ENCODE measurements at regions not wholly inside any gene's neighbourhood (a gene's known extent, or its start where the extent isn't known, plus 50 kb on each side); places are given as distances from the start of the nearest gene placed in this dataset.

- no peak for DNase-seq
These were observed 90.5 kb upstream of the ZNF469 start for GRCh38 chr16:88292007-88292970.

- DNase-seq = no peak
These were observed 89.7 kb upstream of the ZNF469 start for GRCh38 chr16:88293097-88293496.

DNA sequence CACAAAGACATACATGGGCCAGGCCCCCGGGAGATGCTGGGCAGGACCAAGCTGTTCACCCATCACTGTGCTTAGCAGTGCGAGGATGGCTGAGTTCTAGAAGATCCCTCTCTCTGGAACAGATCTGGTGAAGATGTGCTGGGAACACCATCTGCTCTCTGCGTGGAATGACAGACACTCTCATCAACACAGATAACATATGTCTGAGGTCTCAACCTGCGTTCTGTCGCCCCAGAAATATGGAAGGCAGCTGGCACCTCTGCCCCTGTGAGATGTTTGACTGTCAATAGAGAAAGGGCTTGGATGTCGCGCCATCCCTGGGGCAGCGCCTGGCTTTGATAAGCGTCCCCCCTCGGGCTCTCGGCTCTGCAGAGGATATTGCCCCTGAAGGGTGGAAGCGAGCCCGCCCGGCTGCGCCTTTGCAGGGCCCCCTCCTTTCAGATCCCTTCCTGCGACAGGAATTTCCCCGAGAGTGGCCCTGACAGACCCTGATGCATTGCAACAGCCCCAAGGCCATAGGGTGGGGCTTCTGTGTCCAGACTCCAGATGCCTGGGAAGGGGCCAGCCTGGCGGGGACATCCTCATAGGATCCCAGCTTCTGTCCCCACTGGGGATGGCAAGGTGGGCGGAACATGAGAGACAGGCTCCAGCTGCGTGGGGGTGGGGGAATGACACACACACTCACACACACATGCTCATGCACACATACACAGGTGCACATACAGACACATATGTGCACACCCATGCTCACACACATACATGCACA lies 86.9 kb upstream of the ZNF469 start:
- no peak for DNase-seq

DNA sequence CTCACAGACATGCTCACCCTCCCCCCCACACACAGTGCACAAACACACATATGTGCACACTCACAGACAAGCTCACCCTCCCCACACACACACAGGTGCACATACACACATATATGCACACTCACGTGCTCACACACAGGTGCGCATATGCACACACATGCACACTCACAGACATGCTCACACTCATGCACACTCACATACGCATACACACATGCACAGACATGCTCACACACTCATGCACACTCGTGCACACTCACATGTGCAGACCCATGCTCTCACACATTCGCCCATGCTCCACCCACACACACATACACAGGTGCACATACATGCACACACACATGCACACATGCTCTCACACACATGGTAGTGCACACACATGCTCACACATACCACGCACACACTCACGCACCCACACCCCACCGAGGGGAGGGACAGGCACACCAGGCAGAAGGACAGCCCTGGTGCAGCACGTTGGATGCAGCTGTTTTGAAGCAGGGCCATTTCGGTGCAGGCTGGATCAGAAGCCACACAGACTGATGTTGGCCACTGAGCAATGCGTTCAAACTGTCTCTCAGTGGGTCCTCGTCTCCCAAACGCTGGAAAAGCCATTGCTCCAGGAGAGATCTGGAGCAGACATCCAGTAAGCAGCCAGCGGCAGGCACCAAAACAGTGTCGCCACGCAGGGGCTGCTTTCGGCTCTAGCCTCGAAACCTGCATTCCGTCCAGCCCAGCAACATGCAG lies 86.2 kb upstream of the ZNF469 start:
- no peak for DNase-seq

- DNase-seq = no peak
These were observed 85.5 kb upstream of the ZNF469 start for GRCh38 chr16:88297178-88297720.

GRCh38 chr16:88298181-88298832 lies 84.5 kb upstream of the ZNF469 start:
- DNase-seq = no peak

DNA sequence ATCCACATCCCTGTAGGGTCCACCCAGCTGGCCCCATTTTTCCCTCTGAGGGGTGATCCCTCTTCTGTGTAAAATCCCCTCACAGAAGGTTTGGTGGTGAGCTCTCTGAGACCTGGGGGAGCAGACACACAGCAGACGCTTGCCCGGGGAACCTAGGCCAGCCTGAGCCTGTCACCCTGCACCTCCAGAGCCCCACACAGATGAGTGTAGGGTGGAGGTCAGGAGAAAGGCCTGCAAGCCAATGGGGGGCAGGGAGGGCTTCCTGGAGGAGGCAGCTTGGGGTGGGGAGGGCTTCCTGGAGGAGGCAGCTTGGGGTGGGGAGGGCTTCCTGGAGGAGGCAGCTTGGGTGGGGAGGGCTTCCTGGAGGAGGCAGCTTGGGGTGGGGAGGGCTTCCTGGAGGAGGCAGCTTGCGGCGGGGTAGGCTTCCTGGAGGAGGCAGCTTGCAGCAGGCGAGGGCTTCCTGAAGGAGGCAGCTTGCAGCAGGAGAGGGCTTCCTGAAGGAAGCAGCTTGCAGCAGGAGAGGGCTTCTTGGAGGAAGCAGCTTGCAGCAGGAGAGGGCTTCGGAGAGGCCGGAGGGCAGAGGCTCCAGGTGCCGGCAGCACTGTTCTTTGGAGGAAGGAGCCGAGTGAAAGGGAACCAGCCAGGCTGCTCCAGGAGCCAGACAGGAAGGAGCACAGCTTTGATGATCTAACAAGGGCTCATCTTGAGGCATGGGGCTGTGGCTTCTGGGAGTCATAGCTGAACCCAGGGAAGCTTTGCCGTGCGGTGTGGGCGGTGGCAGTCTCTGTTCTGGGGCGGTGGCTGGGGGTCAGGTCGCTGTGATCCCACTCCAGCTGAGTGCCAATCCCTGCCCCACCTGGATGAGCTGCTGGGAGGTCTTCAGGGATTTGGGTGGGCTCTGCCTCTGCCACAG lies 83.7 kb upstream of the ZNF469 start:
- no peak for DNase-seq

DNA sequence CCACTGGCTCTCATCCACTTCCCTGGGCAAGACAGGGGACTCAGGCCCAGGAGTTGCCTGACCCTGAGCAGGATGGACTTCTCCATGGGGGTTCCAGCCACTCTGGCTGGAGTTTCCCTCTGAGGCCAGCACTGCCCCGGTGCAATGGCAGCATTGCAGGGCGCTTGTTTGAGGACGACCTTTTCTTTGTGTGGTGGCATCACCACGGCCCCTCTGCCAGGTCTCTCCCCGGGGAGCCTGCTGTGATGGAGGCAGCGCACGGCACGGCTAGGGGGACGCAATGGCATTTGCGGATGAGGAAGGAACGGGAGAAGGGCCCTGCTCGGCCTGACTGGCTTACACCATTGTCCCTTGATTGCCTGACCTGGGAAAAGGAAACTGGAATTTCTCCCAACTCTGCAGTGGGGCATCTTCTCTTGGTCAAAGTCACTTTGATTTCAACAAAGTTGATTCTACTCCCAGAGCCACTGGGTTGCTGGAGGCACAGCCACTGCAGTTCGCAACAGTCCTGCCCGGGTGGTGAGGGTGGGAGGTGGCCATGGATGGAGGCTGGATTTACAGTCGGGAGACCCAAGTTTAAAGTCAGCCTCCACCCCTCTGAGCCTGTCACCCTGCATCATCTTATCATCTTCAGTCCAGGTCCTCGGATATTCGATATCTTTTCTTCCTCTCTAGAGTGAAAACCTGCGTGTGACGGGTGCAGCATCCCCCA lies 82.9 kb upstream of the ZNF469 start:
- DNase-seq = no peak

- no peak for DNase-seq
These were observed 82.3 kb upstream of the ZNF469 start for GRCh38 chr16:88300463-88300835.

- DNase-seq = no peak
These were observed 81.3 kb upstream of the ZNF469 start for GRCh38 chr16:88301431-88301830.

GRCh38 chr16:88301886-88302285 lies 80.9 kb upstream of the ZNF469 start:
- no peak for DNase-seq

DNA sequence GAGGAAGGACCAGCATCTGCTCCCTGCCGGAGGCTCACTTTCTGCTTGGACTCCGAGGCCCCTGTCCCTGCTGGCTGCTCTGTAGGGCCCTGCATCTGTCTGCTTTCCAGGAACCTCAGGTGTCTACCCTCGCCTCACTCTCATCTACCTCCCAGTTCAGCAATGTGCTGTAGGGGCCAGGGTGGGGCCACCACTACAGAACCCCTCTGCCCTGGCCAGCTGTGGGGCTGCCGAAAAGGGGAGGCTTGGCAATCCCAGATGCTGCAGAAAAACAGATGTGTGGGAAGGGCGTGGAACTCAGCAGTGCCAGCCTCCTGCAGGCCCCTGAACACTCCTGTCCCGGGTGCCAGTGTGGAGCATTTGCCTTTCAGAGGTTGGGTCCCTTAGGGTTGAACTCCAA lies 80.1 kb upstream of the ZNF469 start:
- DNase-seq = no peak

DNA sequence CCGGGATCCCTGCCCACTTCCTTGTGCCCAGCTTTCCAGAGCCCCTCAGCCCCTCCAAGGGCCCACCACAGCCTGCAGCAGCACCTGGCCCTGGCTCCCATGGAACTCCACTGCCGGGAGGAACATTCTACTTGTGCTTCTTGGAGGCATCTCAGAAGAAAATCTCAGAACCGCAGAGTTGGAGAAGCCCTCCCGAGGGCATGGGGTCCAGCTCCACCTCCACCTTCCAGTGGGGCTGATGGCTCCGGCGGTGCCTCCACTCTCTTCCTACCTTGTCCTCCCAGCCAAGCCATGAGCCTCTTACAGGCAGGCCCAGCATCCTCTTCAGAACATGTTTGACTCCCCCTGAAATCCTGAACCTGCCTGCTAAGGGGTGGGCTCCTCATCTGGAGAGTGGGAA lies 79.4 kb upstream of the ZNF469 start:
- DNase-seq = no peak

DNA sequence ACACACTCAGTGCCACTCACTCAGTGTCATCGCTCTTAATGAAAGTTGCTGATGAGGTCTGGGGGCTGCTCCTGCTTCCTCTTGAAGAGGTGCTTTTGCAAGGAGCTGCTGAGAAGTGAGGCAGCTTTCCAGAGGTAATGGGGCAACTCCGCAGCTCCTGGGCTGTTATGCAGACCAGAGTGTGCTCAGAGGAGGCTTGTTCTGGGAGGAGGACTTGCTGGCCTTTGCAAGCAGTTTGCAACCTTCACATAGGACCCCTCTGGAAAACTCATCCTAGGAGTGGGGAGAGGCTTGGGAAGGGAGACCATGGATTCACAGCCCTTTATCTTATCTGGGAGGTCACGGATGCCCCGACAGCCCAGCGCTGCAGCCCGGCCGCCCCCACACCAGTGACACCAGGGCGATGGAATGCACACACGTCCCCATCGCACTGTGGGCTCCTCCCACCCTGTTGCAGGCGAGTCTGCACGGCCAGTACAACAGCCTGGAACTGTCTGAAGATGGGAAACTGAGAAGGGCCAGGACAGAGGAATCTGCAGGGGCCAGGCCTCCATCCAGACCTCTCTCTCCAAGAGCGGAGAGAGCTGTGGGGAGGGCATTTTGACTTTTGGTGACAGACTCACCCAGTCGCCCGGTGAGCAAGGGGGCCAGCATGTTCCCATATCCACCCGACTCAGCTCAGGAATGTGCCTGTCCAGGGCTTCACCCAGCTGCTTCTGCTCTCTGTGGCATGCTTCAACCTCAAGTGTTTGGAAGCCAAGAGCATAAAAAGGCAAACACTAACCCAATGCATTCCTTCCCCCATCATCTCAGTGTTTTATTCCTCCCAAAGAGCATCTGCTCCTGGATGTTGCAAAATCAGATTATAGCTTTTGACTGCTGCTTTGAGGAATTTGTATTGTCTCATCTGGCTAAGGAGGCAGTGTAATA lies 78.6 kb upstream of the ZNF469 start:
- no peak for DNase-seq

GRCh38 chr16:88305176-88305575 lies 77.6 kb upstream of the ZNF469 start:
- DNase-seq = no peak

DNA sequence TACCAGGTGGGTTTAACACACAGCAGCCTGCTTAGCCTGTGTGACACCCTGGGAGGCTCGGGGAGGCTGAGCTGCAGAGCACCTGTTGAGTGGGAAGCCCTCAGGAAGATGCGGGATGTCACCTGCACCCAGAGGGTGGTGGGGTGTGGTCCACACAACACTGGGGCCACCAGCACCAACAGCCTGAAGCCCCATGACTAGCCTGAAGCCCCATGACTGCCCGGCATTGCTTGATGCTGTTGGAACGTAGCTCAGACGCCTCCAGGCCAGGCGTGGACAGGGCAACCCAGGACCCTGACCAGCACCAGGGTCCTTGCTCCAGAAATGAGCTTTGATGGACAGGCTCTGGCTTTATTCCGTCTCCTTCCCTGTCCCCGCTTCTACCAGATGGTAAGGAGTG lies 76.3 kb upstream of the ZNF469 start:
- DNase-seq = no peak

- DNase-seq = no peak
These were observed 75.8 kb upstream of the ZNF469 start for GRCh38 chr16:88306860-88307545.

GRCh38 chr16:88308441-88309173 lies 74.2 kb upstream of the ZNF469 start:
- no peak for DNase-seq

Data from activated CD4-positive, alpha-beta T cell treated with anti-CD3 and anti-CD28 coated beads, Interleukin-2, amount 50 U/mL, for 1 hour (primary cell).